Neural cell (in vitro differentiated cells): ENCODE measurements at regions not wholly inside any gene's neighbourhood (a gene's known extent, or its start where the extent isn't known, plus 50 kb on each side); places are given as distances from the start of the nearest gene placed in this dataset.

Experiments
- H2AFZ ChIP-seq: fragments of 200-600, 300-800 bp; sonication (generic), shearing (Covaris generic); 2 replicates; pipeline ENCODE4 v1.6.0; 2014; ENCODE audit warnings: low read depth, mild to moderate bottlenecking, antibody characterized with exemption, low read length, moderate library complexity
- H3F3A ChIP-seq: fragments of 200-600 bp; shearing (Covaris generic); 2 replicates; pipeline ENCODE4 v1.6.1; 2016; ENCODE audit warnings: mild to moderate bottlenecking, moderate library complexity, mixed read lengths, antibody characterized with exemption, low read length; ENCODE audit not compliant: insufficient read depth, poor library complexity, severe bottlenecking
- H3K27ac ChIP-seq: fragments of 200-600, 300-800 bp; sonication (generic), shearing (Covaris generic); 2 replicates; pipeline ENCODE4 v1.5.1; 2014; ENCODE audit warnings: mild to moderate bottlenecking, low read length, moderate library complexity
- H3K27me3 ChIP-seq: fragments of 300-800, 200-600 bp; sonication (generic), shearing (Covaris generic); 2 replicates; pipeline ENCODE4 v1.6.0; 2014; ENCODE audit warnings: mild to moderate bottlenecking, low read depth, low read length, moderate library complexity; ENCODE audit not compliant: insufficient read depth
- H3K36me3 ChIP-seq: fragments of 300-800, 200-600 bp; sonication (generic), shearing (Covaris generic); 2 replicates; pipeline ENCODE4 v1.5.1; 2014; ENCODE audit warnings: mild to moderate bottlenecking, antibody characterized with exemption, low read length, moderate library complexity; ENCODE audit not compliant: insufficient read depth
- H3K4me2 ChIP-seq: fragments of 300-800, 200-600 bp; sonication (generic), shearing (Covaris generic); 2 replicates; pipeline ENCODE4 v1.6.0; 2014; ENCODE audit warnings: mild to moderate bottlenecking, low read length
- H3K4me3 ChIP-seq: fragments of 300-800, 200-600 bp; sonication (generic), shearing (Covaris generic); 2 replicates; pipeline ENCODE4 v1.5.1; 2014; ENCODE audit warnings: mild to moderate bottlenecking, low read length, moderate library complexity
- H3K79me2 ChIP-seq: fragments of 200-600 bp; shearing (Covaris generic); replicated peaks from 2 replicates; pipeline ENCODE4 v1.6.0; 2014; ENCODE audit warnings: mild to moderate bottlenecking, low read length, moderate library complexity; ENCODE audit not compliant: insufficient read depth
- H3K9ac ChIP-seq: fragments of 300-800, 200-600 bp; sonication (generic), shearing (Covaris generic); 2 replicates; pipeline ENCODE4 v1.6.1; 2016; ENCODE audit warnings: mild to moderate bottlenecking, low read length, mixed read lengths
- H3K9me2 ChIP-seq: fragments of 200-600 bp; shearing (Covaris generic); 2 replicates; pipeline ENCODE4 v1.6.1; 2016; ENCODE audit warnings: mild to moderate bottlenecking, low read length, mixed read lengths; ENCODE audit not compliant: insufficient read depth
- H3K9me3 ChIP-seq: fragments of 200-600, 300-800 bp; sonication (generic), shearing (Covaris generic); 2 replicates; pipeline ENCODE4 v1.6.1; 2016; ENCODE audit warnings: mild to moderate bottlenecking, mixed run types, low read length, moderate library complexity, mixed read lengths
- H4K20me1 ChIP-seq: fragments of 200-600 bp; shearing (Covaris generic); 2 replicates; pipeline ENCODE4 v1.6.1; 2016; ENCODE audit warnings: mild to moderate bottlenecking, mixed run types; ENCODE audit not compliant: insufficient read depth
- CTCF ChIP-seq: fragments of 450-650 bp; IDR thresholded peaks from 2 replicates; pipeline ENCODE4 v1.5.1; 2014; ENCODE audit warnings: antibody characterized with exemption, mild to moderate bottlenecking, moderate library complexity; ENCODE audit not compliant: poor library complexity, severe bottlenecking
- EP300 ChIP-seq: fragments of 450-650 bp; conservative IDR thresholded peaks from 2 replicates; pipeline ENCODE4 v1.6.1; 2014; ENCODE audit warnings: antibody characterized with exemption, mild to moderate bottlenecking, moderate library complexity; ENCODE audit not compliant: poor library complexity, severe bottlenecking
- EZH2 ChIP-seq: fragments of 200-600, 300-800 bp; shearing (Covaris generic), sonication (generic); IDR thresholded peaks from 2 replicates; pipeline ENCODE4 v1.6.1; 2014; ENCODE audit warnings: antibody characterized with exemption, low read length, borderline replicate concordance, mild to moderate bottlenecking; ENCODE audit not compliant: insufficient read depth, poor library complexity, severe bottlenecking
- MXI1 ChIP-seq: fragments of 450-650 bp; conservative IDR thresholded peaks from 2 replicates; pipeline ENCODE4 v1.6.1; 2014; ENCODE audit warnings: antibody characterized with exemption, mild to moderate bottlenecking; ENCODE audit not compliant: poor library complexity, severe bottlenecking
- POLR2AphosphoS5 ChIP-seq: IDR thresholded peaks from 2 replicates; pipeline ENCODE4 v1.6.1; 2012
- RAD21 ChIP-seq: fragments of 450-650 bp; conservative IDR thresholded peaks from 2 replicates; pipeline ENCODE4 v1.6.1; 2014; ENCODE audit warnings: antibody characterized with exemption, mild to moderate bottlenecking, moderate library complexity
- REST ChIP-seq: IDR thresholded peaks from 2 replicates; pipeline ENCODE4 v1.6.1; 2012; ENCODE audit warnings: borderline replicate concordance
- SMC3 ChIP-seq: fragments of 450-650 bp; conservative IDR thresholded peaks from 2 replicates; pipeline ENCODE4 v1.6.1; 2014; ENCODE audit warnings: antibody characterized with exemption, mild to moderate bottlenecking, moderate library complexity; ENCODE audit not compliant: poor library complexity
- TAF1 ChIP-seq: IDR thresholded peaks from 2 replicates; pipeline ENCODE4 v1.6.1; 2012; ENCODE audit warnings: low read depth

GRCh38 chr4:108297605-108298004 lies 128.9 kb upstream of the LEF1 start:
- Histone ChIP-seq H2AFZ (no peak overlapping the region), H4K20me1 (no peaks in the 10 kb centered on the region), H3K9me3 (no peaks in the 10 kb centered on the region), H3K9me2 (no peaks in the 10 kb centered on the region), H3F3A (no peaks in the 10 kb centered on the region), H3K4me3 (no peak overlapping the region), H3K36me3 (no peaks in the 10 kb centered on the region), H3K27ac (no peak overlapping the region), H3K79me2 (no peaks in the 10 kb centered on the region), H3K27me3 (no peaks in the 10 kb centered on the region), H3K4me2 (no peak overlapping the region), H3K9ac (no peak overlapping the region)
- TF ChIP-seq EP300 (no peak), SMC3 (no peak), EZH2 (no peak), CTCF (no peak), TAF1 (no peak), REST (no peak), MXI1 (no peak), RAD21 (no peak), POLR2AphosphoS5 (no peak)

- no peak overlapping the region for H3K27ac ChIP-seq
- no peaks in the 10 kb centered on the region for H3K79me2 ChIP-seq
- H2AFZ ChIP-seq, result no peak overlapping the region
- TF ChIP-seq REST (no peak), EP300 (no peak), EZH2 (no peak), POLR2AphosphoS5 (no peak), CTCF (no peak)
- no peaks in the 10 kb centered on the region for H4K20me1 ChIP-seq
- H3K9me2 ChIP-seq, result no peaks in the 10 kb centered on the region
- no peak overlapping the region for H3K4me3 ChIP-seq
- H3K9ac ChIP-seq, result no peak overlapping the region
- no peaks in the 10 kb centered on the region for H3K9me3 ChIP-seq
- H3K27me3 ChIP-seq, result no peaks in the 10 kb centered on the region
- no peak overlapping the region for H3K4me2 ChIP-seq
- H3F3A ChIP-seq, result no peaks in the 10 kb centered on the region
- H3K36me3 ChIP-seq, result no peaks in the 10 kb centered on the region
Observed at GRCh38 chr4:108292229-108292628, 123.5 kb upstream of the LEF1 start.
